ENCODE measurements at regions not wholly inside any gene's neighbourhood (a gene's known extent, or its start where the extent isn't known, plus 50 kb on each side); places are given as distances from the start of the nearest gene placed in this dataset.

GRCh38 chr5:73339711-73340110 is 108.9 kb downstream of the FOXD1 start:
- no peak overlapping the region; the same call in 1 of the 2 replicates for H3K27ac ChIP-seq
- no peak for TF ChIP-seq ZFX (IDR thresholded peaks at IDR 0.05; ENCODE audit: borderline replicate concordance)
- no peak for TF ChIP-seq CTCF (IDR thresholded peaks at IDR 0.05)

- peak overlapping the region; percentile 82 for H3K27ac ChIP-seq
Observed at GRCh38 chr5:73339051-73339575, 109.5 kb downstream of the FOXD1 start.

GRCh38 chr5:73338256-73339050 is 110.1 kb downstream of the FOXD1 start:
- TF ChIP-seq CTCF (IDR thresholded peaks at IDR 0.05) (no peak), ZFX (IDR thresholded peaks at IDR 0.05; ENCODE audit: borderline replicate concordance) (no peak)
- H3K27ac ChIP-seq, result peak overlapping the region; percentile 82

More at GRCh38 chr5:73339051-73339575, 109.5 kb downstream of the FOXD1 start:
- no peak for TF ChIP-seq ZFX (IDR thresholded peaks at IDR 0.05; ENCODE audit: borderline replicate concordance)
- no peak for TF ChIP-seq CTCF (IDR thresholded peaks at IDR 0.05)

- TF ChIP-seq CTCF (IDR thresholded peaks at IDR 0.05) (no peak), ZFX (IDR thresholded peaks at IDR 0.05; ENCODE audit: borderline replicate concordance) (no peak)
- peak overlapping the region; percentile 82 for H3K27ac ChIP-seq
Observed at GRCh38 chr5:73337586-73338255, 110.9 kb downstream of the FOXD1 start.

GRCh38 chr5:73336366-73336765 is 112.2 kb downstream of the FOXD1 start:
- TF ChIP-seq CTCF (IDR thresholded peaks at IDR 0.05) (no peak), ZFX (IDR thresholded peaks at IDR 0.05; ENCODE audit: borderline replicate concordance) (no peak)

GRCh38 chr5:73333944-73334703 is 114.5 kb downstream of the FOXD1 start:
- TF ChIP-seq ZFX (IDR thresholded peaks at IDR 0.05; ENCODE audit: borderline replicate concordance) (no peak), CTCF (IDR thresholded peaks at IDR 0.05) (no peak)
- H3K27ac ChIP-seq, result no peak overlapping the region

More at GRCh38 chr5:73336366-73336765, 112.2 kb downstream of the FOXD1 start:
- H3K27ac ChIP-seq, result no peak overlapping the region

All from 22Rv1 (cell line).